SH-SY5Y (cell line): ENCODE measurements at regions not wholly inside any gene's neighbourhood (a gene's known extent, or its start where the extent isn't known, plus 50 kb on each side); places are given as distances from the start of the nearest gene placed in this dataset.

ENCODE experiments used
- GATA2 ChIP-seq: IDR thresholded peaks from 2 replicates; pipeline ENCODE4 v1.6.1; 2011; ENCODE audit warnings: mild to moderate bottlenecking, low read depth, low read length
- GATA3 ChIP-seq: IDR thresholded peaks from 2 replicates; pipeline ENCODE4 v1.6.1; 2011; ENCODE audit warnings: low read depth, mild to moderate bottlenecking, low read length, moderate library complexity

- TF ChIP-seq GATA2, result no peak
- no peak for TF ChIP-seq GATA3
Observed at GRCh38 chr12:68559984-68560850, 50.5 kb upstream of the RAP1B start.

GRCh38 chr12:68560851-68561422 lies 49.8 kb upstream of the RAP1B start:
- TF ChIP-seq GATA2 (no peak), GATA3 (no peak)
